ENCODE measurements at regions not wholly inside any gene's neighbourhood (a gene's known extent, or its start where the extent isn't known, plus 50 kb on each side); places are given as distances from the start of the nearest gene placed in this dataset.
A peak's percentile ranks its signal among the peaks of the same experiment; 100 is the strongest.

DNA sequence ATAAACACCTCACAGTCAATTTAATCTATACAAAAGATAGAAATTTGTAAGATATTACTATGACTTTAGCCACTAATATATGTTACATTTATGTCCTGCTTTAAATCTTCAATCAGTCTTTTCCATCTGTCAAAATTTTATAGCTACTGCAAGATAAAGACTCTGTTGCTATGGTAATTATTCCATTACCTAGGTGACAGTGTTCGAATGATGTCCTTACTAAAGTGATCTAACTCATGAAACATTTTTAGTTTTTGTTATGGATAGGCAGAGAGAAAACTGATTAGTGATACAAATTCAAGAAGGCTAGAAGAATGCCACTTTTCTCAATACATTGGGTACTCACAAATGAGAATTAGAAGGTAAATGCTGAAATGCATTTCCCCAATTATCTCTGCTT is 359.9 kb upstream of the FSHR start:
- no peaks in the 10 kb centered on the region for H3K36me3 ChIP-seq (ENCODE audit: insufficient read depth, low read length)
- no peaks in the 10 kb centered on the region for H3K27me3 ChIP-seq (ENCODE audit: insufficient read depth, low read length)
- no peak overlapping the region for H3K4me3 ChIP-seq (ENCODE audit: low read length)
- WGBS = no CpG with 5 or more reads among the region's 1 CpG
- H3K4me1 ChIP-seq (ENCODE audit: insufficient read depth, low read length) = no peaks in the 10 kb centered on the region
- H3K27ac ChIP-seq (ENCODE audit: low read depth, low read length) = no peak overlapping the region
- H3K9me3 ChIP-seq (ENCODE audit: insufficient read depth, low read depth, low read length) = no peaks in the 10 kb centered on the region
- H3K9ac ChIP-seq (ENCODE audit: low read depth, low read length) = no peak overlapping the region

DNA sequence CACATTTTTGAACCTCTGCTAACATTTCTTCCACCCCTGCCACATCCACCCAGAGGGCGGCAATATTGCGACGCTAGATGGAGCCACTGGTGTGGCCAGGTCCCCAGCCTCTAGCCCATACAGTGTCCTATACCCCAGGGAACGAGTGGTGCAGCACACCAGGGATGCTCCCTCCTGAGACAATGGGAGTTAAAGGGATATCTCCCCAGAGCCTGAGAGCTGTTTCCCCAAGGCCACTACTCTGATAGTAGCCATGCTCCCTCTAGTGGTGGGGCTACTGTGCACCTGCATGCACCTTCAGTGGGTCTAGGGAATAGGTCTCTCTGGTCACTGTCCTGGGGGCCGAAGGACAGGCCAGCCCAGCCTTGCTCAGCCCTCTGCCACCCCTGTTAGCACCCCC is 336.4 kb upstream of the FSHR start:
- no peaks in the 10 kb centered on the region for H3K4me1 ChIP-seq (ENCODE audit: insufficient read depth, low read length)
- WGBS = 68% methylated on average over 5 of the region's 5 CpGs

DNA sequence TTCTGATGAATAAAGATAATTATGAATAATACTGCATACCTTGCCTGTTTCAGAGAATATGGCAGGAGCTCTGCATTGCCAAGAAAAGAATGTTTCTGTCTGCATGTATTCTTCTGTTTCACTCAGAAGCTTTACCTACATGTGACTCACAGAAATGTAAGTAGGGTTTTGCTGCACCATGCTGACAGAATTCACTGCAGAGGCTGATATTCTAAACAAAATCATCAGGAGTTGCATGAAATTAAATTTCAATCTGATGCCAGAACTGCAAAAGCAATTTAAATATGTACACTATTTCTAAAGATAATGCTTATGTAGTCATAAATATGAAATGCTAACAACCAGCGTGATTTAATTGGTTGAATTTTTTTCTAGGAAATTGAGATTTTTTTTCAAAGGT is 332.8 kb upstream of the FSHR start:
- Histone ChIP-seq H3K9me3 (ENCODE audit: insufficient read depth, low read depth, low read length) (no peaks in the 10 kb centered on the region), H3K27ac (ENCODE audit: low read depth, low read length) (no peak overlapping the region)
- WGBS = 100% methylated on average over 1 of the region's 1 CpG

More for the DNA sequence above, 336.4 kb upstream of the FSHR start:
- Histone ChIP-seq H3K27ac (ENCODE audit: low read depth, low read length) (no peak overlapping the region), H3K9ac (ENCODE audit: low read depth, low read length) (no peak overlapping the region), H3K9me3 (ENCODE audit: insufficient read depth, low read depth, low read length) (no peaks in the 10 kb centered on the region), H3K36me3 (ENCODE audit: insufficient read depth, low read length) (no peaks in the 10 kb centered on the region), H3K27me3 (ENCODE audit: insufficient read depth, low read length) (no peaks in the 10 kb centered on the region), H3K4me3 (ENCODE audit: low read length) (no peak overlapping the region)

DNA sequence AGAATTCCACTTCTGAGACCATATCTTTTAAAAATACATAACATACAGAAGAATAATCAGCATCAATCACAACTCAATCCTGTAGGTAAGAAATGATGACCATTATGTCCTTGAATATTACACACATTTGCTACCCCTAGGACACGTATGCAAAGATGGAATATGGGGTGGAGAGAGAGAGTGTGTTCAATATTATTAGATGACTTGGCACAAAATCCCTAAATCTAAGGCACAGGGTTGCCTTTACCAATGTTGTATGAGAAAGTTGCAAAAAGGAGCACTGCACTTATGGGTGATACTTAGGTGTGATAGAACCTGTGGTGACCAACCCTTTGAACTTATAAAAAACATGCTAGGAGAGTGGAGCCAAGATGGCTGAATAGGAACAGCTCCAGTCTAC is 326.2 kb upstream of the FSHR start:
- Histone ChIP-seq H3K27me3 (ENCODE audit: insufficient read depth, low read length) (no peaks in the 10 kb centered on the region), H3K36me3 (ENCODE audit: insufficient read depth, low read length) (no peaks in the 10 kb centered on the region), H3K9ac (ENCODE audit: low read depth, low read length) (no peak overlapping the region), H3K4me1 (ENCODE audit: insufficient read depth, low read length) (no peaks in the 10 kb centered on the region), H3K4me3 (ENCODE audit: low read length) (no peak overlapping the region), H3K9me3 (ENCODE audit: insufficient read depth, low read depth, low read length) (no peaks in the 10 kb centered on the region), H3K27ac (ENCODE audit: low read depth, low read length) (no peak overlapping the region)
- 90% methylated on average over 1 of the region's 1 CpG for WGBS

More for the DNA sequence above, 332.8 kb upstream of the FSHR start:
- Histone ChIP-seq H3K9ac (ENCODE audit: low read depth, low read length) (no peak overlapping the region), H3K4me1 (ENCODE audit: insufficient read depth, low read length) (no peaks in the 10 kb centered on the region), H3K4me3 (ENCODE audit: low read length) (no peak overlapping the region), H3K27me3 (ENCODE audit: insufficient read depth, low read length) (no peaks in the 10 kb centered on the region), H3K36me3 (ENCODE audit: insufficient read depth, low read length) (no peaks in the 10 kb centered on the region)

DNA sequence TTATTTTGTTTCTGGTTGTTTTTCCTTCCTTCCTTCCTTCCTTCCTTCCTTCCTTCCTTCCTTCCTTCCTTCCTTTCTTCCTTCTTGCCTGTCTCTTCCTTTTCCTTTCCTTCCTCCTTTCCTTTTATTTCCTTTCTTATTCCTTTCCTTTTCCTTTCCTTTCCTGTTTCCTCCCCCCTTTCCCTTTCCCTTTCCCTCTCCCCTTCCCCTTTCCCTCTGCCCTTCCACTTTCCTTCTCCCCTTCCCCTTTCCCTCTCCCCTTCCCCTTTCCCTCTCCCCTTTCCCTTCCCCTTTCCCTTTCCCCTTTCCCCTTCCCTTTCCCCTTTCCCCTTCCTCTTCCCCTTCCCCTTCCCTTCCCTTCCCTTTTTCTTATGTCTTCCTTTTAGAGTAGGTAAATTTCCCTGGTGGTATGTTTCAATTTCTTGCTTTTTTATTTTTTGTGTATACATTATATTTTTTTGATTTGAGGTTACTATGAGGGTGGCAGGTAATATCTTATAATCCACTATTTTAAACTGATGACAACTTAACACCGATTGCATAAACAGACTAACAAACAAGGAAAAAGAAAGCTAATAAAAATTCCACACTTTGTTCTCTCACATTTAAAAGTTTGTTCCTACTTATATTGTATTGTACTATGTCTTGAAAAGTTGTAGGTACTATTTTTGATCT is 311.0 kb upstream of the FSHR start:
- 100% methylated on average over 1 of the region's 1 CpG for WGBS

DNA sequence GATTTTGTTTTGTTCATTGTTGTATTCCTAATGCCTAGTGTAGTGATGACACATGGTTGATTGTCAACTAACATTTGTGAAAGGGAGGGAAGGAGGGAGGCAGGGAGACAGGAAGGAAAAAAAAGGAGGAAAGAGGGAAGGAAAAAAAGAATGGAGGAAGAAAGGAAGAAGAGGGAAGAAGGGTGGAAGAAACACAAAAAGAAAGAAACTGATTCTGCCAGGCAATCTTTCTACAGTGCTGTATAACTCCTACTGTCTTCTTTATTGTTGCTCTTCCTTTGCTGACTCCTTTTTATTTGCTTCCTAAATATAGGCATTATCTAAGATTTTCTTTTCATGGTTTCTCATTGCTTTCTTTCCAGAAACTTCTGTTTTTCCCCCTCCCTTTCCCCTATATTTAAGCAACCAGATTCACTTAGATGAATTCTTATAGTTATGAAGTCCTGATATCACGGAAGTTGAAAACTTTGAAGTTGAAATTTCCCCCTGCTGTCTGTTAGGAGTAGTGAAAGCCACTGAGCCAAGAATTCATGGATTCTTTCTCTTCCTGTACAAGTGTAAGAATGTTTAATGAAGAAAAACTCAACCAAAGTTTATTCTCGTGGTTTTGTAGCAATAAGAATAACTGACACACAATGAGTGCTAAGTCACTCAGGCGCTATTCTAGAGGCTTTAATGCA is 305.1 kb upstream of the FSHR start:
- whole genome bisulfite sequencing = 90% methylated on average over 3 of the region's 3 CpGs
- Histone ChIP-seq H3K27ac (ENCODE audit: low read depth, low read length) (no peak overlapping the region), H3K9ac (ENCODE audit: low read depth, low read length) (no peak overlapping the region), H3K27me3 (ENCODE audit: insufficient read depth, low read length) (no peaks in the 10 kb centered on the region), H3K4me3 (ENCODE audit: low read length) (no peak overlapping the region), H3K4me1 (ENCODE audit: insufficient read depth, low read length) (no peaks in the 10 kb centered on the region), H3K9me3 (ENCODE audit: insufficient read depth, low read depth, low read length) (no peaks in the 10 kb centered on the region), H3K36me3 (ENCODE audit: insufficient read depth, low read length) (no peaks in the 10 kb centered on the region)

More for the DNA sequence above, 311.0 kb upstream of the FSHR start:
- Histone ChIP-seq H3K27me3 (ENCODE audit: insufficient read depth, low read length) (no peaks in the 10 kb centered on the region), H3K27ac (ENCODE audit: low read depth, low read length) (no peak overlapping the region), H3K9ac (ENCODE audit: low read depth, low read length) (no peak overlapping the region), H3K9me3 (ENCODE audit: insufficient read depth, low read depth, low read length) (no peaks in the 10 kb centered on the region), H3K4me3 (ENCODE audit: low read length) (no peak overlapping the region), H3K36me3 (ENCODE audit: insufficient read depth, low read length) (no peaks in the 10 kb centered on the region), H3K4me1 (ENCODE audit: insufficient read depth, low read length) (no peaks in the 10 kb centered on the region)

DNA sequence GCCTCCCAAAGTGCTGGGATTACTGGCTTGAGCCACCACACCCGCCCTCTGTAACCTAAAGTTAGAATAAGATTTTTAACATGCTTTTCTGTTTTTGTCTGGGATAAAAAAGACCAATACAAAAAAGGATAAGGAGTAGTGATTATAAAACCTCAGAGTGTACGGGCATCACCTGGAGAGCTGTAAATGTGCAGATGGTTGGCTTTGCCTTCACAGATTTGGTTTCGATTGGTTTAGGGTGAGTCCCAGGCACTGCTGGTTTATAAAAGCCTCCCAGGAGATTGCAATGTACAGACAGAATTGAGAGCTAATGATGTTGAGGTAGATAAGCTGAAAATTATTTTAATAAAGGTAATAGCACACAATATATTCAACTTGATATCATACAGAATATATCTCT is 289.7 kb upstream of the FSHR start:
- Histone ChIP-seq H3K9me3 (ENCODE audit: insufficient read depth, low read depth, low read length) (no peaks in the 10 kb centered on the region), H3K4me3 (ENCODE audit: low read length) (no peak overlapping the region), H3K27ac (ENCODE audit: low read depth, low read length) (no peak overlapping the region), H3K27me3 (ENCODE audit: insufficient read depth, low read length) (no peaks in the 10 kb centered on the region), H3K36me3 (ENCODE audit: insufficient read depth, low read length) (no peaks in the 10 kb centered on the region), H3K4me1 (ENCODE audit: insufficient read depth, low read length) (no peaks in the 10 kb centered on the region), H3K9ac (ENCODE audit: low read depth, low read length) (no peak overlapping the region)
- WGBS = 96% methylated on average over 2 of the region's 3 CpGs

DNA sequence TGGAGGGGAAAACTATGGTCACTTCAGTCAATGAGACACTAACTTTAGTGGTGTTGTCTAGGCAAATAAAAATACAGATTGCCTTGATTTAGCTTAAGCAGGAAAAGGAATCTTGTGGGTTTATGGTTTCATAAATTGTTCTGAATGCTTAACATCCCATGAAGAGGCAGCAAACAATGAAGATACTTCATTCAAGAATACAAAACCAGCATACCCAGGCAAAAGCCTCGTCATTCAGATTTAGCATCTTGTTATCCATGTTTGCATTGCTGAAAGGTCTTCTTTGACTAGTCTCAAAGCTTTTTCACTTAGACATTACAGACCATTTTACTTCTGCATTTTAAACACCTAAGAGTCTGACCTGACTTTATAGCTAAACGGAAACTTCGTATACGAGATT is 272.7 kb upstream of the FSHR start:
- H3K27me3 ChIP-seq (ENCODE audit: insufficient read depth, low read length) = no peaks in the 10 kb centered on the region
- H3K4me1 ChIP-seq (ENCODE audit: insufficient read depth, low read length) = no peaks in the 10 kb centered on the region
- no peaks in the 10 kb centered on the region for H3K9me3 ChIP-seq (ENCODE audit: insufficient read depth, low read depth, low read length)
- 93% methylated on average over 4 of the region's 4 CpGs for WGBS
- no peaks in the 10 kb centered on the region for H3K36me3 ChIP-seq (ENCODE audit: insufficient read depth, low read length)
- H3K4me3 ChIP-seq (ENCODE audit: low read length) = no peak overlapping the region
- no peak overlapping the region for H3K9ac ChIP-seq (ENCODE audit: low read depth, low read length)
- no peak overlapping the region for H3K27ac ChIP-seq (ENCODE audit: low read depth, low read length)

DNA sequence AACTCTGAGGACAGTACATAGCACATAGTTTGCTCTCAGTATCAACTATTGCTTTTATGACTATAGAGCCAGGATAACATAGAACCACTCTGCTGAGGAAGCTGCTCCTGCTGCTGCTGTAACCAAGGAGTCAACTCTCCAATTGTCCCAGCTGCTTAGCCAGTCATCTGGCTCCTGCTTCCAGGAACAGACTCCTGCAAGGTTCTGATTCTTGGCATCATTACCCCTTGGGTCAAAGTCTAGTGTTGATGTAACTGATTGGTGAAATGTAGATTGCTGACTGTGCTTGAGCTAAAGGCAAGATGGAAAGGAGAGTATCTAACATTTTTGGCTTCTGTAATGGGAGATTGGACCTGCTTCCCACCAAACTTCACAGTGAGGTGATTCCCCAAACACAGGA is 261.9 kb upstream of the FSHR start:
- H3K4me1 ChIP-seq (ENCODE audit: insufficient read depth, low read length) = no peaks in the 10 kb centered on the region
- H3K9me3 ChIP-seq (ENCODE audit: insufficient read depth, low read depth, low read length) = no peaks in the 10 kb centered on the region
- no peak overlapping the region for H3K9ac ChIP-seq (ENCODE audit: low read depth, low read length)
- no peak overlapping the region for H3K27ac ChIP-seq (ENCODE audit: low read depth, low read length)
- H3K36me3 ChIP-seq (ENCODE audit: insufficient read depth, low read length) = no peaks in the 10 kb centered on the region
- no peak overlapping the region for H3K4me3 ChIP-seq (ENCODE audit: low read length)
- no peaks in the 10 kb centered on the region for H3K27me3 ChIP-seq (ENCODE audit: insufficient read depth, low read length)

DNA sequence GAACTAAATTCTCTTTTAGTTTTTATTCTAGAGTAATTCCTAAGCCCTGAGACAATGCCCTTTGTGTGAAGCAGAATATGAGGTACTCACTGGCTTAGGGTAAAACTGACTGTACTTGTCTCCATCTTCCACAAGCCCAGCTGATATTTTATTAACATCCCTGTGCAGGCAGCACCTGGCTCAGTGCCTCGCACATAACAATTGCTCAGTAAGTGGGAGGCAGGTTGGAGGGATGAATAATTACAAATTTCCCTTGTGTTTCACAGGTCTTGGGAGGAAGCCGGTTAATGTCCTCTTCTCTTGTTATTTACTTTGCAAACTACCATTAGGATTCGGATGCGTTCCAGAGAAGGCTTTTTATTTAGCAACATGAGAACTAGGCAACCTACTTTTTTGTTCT is 249.8 kb upstream of the FSHR start:
- no peaks in the 10 kb centered on the region for H3K27me3 ChIP-seq (ENCODE audit: insufficient read depth, low read length)
- 44% methylated on average over 4 of the region's 4 CpGs for WGBS

DNA sequence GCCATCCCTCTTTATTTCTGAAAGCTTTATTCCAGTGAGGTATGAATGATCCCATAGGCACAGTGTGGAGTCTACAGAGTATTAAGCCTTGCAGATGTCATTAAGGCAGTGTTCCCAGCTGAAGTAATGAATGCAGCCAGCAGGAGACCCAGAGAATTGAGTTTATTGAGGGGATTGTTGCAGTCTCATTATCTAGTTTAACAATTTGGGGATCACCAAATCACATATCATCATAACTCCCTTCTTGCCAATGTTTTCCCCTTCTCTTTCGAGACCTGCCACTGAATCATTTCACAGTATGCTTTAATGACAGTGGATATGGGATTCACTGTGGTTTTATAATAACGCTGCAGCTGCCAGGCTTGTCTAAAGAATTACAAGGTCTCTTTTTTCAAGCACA is 249.3 kb upstream of the FSHR start:
- Histone ChIP-seq H3K4me1 (ENCODE audit: insufficient read depth, low read length) (peaks cover 22% of the 10 kb centered on the region), H3K27ac (ENCODE audit: low read depth, low read length) (no peak overlapping the region), H3K27me3 (ENCODE audit: insufficient read depth, low read length) (no peaks in the 10 kb centered on the region), H3K36me3 (ENCODE audit: insufficient read depth, low read length) (no peaks in the 10 kb centered on the region), H3K9ac (ENCODE audit: low read depth, low read length) (no peak overlapping the region), H3K4me3 (ENCODE audit: low read length) (no peak overlapping the region), H3K9me3 (ENCODE audit: insufficient read depth, low read depth, low read length) (no peaks in the 10 kb centered on the region)
- 75% methylated on average over 1 of the region's 2 CpGs for WGBS

More for the DNA sequence above, 249.8 kb upstream of the FSHR start:
- Histone ChIP-seq H3K9me3 (ENCODE audit: insufficient read depth, low read depth, low read length) (no peaks in the 10 kb centered on the region), H3K4me3 (ENCODE audit: low read length) (no peak overlapping the region), H3K9ac (ENCODE audit: low read depth, low read length) (no peak overlapping the region), H3K36me3 (ENCODE audit: insufficient read depth, low read length) (no peaks in the 10 kb centered on the region), H3K27ac (ENCODE audit: low read depth, low read length) (0 out of 2 replicates have a peak overlapping the region, but pooled peaks have one; percentile 26), H3K4me1 (ENCODE audit: insufficient read depth, low read length) (peaks cover 22% of the 10 kb centered on the region)
